ENCODE measurements at regions not wholly inside any gene's neighbourhood (a gene's known extent, or its start where the extent isn't known, plus 50 kb on each side); places are given as distances from the start of the nearest gene placed in this dataset.
A peak's percentile ranks its signal among the peaks of the same experiment; 100 is the strongest.

GRCh38 chr7:106423821-106424475 lies 139.2 kb upstream of the NAMPT start:
- no peak overlapping the region for H3K4me3 ChIP-seq (ENCODE audit: low read depth, low read length)
- TF ChIP-seq CTCF (conservative IDR thresholded peaks at IDR 0.05; ENCODE audit: low read depth, low read length), result no peak
- DNase-seq (ENCODE audit: low read depth), result no peak

GRCh38 chr7:106423111-106423510 lies 138.3 kb upstream of the NAMPT start:
- no peak for TF ChIP-seq CTCF (conservative IDR thresholded peaks at IDR 0.05; ENCODE audit: low read depth, low read length)
- H3K4me3 ChIP-seq (ENCODE audit: low read depth, low read length), result no peak overlapping the region
- no peak for DNase-seq (ENCODE audit: low read depth)

GRCh38 chr7:106421181-106421762 lies 136.5 kb upstream of the NAMPT start:
- TF ChIP-seq CTCF (conservative IDR thresholded peaks at IDR 0.05; ENCODE audit: low read depth, low read length), result no peak
- no peak overlapping the region for H3K4me3 ChIP-seq (ENCODE audit: low read depth, low read length)
- peak; percentile 98 for DNase-seq (ENCODE audit: low read depth)

- H3K4me3 ChIP-seq (ENCODE audit: low read depth, low read length), result no peak overlapping the region
- no peak for TF ChIP-seq CTCF (conservative IDR thresholded peaks at IDR 0.05; ENCODE audit: low read depth, low read length)
Measured at GRCh38 chr7:106420736-106421135, 136.0 kb upstream of the NAMPT start.

GRCh38 chr7:106420210-106420609 lies 135.4 kb upstream of the NAMPT start:
- no peak overlapping the region for H3K4me3 ChIP-seq (ENCODE audit: low read depth, low read length)
- DNase-seq (ENCODE audit: low read depth), result no peak
- TF ChIP-seq CTCF (conservative IDR thresholded peaks at IDR 0.05; ENCODE audit: low read depth, low read length), result no peak

More at GRCh38 chr7:106420736-106421135, 136.0 kb upstream of the NAMPT start:
- no peak for DNase-seq (ENCODE audit: low read depth)

- H3K4me3 ChIP-seq (ENCODE audit: low read depth, low read length), result no peak overlapping the region
- no peak for DNase-seq (ENCODE audit: low read depth)
- TF ChIP-seq CTCF (conservative IDR thresholded peaks at IDR 0.05; ENCODE audit: low read depth, low read length), result no peak
Measured at GRCh38 chr7:106419455-106420182, 134.8 kb upstream of the NAMPT start.
